ENCODE measurements at regions not wholly inside any gene's neighbourhood (a gene's known extent, or its start where the extent isn't known, plus 50 kb on each side); places are given as distances from the start of the nearest gene placed in this dataset.
"Not testable (repeated sequence)": the region's sequence is repeated elsewhere in the genome, so short reads cannot be mapped to it uniquely, and the experiment has no call there.

DNA sequence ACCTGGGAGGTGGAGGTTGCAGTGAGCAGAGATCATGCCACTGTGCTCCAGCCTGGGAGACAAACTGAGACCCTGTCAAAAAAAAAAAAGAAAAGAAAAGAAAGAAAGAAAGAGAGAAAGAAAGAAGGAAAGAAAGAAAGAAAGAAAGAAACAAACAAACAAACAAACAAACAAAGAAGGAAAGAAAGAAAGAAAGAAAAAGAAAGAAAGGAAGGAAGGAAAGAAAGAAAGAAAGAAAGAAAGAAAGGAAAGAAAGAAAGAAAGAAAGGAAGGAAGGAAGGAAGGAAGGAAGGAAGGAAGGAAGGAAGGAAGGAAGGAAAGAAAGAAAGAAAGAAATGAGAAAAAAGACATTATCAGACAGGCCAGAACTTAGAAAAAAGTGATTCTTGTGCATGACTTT lies 291.0 kb upstream of the FOXK1 start:
- H3K9me3 ChIP-seq (replicated peaks; ENCODE audit: control insufficient read depth, low read depth, low read length); H3K36me3 ChIP-seq (ENCODE audit: control insufficient read depth, insufficient read depth, low read length); H3K27ac ChIP-seq (ENCODE audit: low read length); H3K4me1 ChIP-seq (ENCODE audit: control insufficient read depth, insufficient read depth, low read length); H3K4me3 ChIP-seq (ENCODE audit: low read length); H3K27me3 ChIP-seq (ENCODE audit: control insufficient read depth, insufficient read depth, low read length); DNase-seq: not testable (repeated sequence)

DNA sequence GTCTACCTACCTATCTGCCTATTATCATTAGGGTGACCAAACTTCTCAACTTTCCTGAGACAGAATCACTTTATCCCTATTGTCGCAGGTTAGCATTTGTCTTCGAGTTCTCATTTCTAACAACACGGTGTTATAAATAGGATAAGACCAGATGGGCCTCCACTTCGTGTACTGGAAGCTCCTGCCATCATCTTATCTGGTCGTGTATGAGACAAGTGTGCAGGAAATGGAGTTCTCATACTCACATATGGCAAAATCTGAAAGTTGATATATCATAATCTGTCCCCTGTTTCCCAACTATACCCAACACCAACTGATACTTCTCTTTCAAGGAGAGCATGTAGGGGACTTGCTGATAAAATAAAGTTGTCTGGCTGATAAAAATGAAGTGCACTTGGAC lies 287.4 kb upstream of the FOXK1 start:
- no peak for DNase-seq
- Histone ChIP-seq H3K4me1 (ENCODE audit: control insufficient read depth, insufficient read depth, low read length) (no peaks in the 10 kb centered on the region), H3K9me3 (replicated peaks; ENCODE audit: control insufficient read depth, low read depth, low read length) (no peaks in the 10 kb centered on the region), H3K4me3 (ENCODE audit: low read length) (no peak overlapping the region), H3K27ac (ENCODE audit: low read length) (no peak overlapping the region), H3K27me3 (ENCODE audit: control insufficient read depth, insufficient read depth, low read length) (no peaks in the 10 kb centered on the region), H3K36me3 (ENCODE audit: control insufficient read depth, insufficient read depth, low read length) (no peaks in the 10 kb centered on the region)
- WGBS (ENCODE audit: insufficient coverage), result 67% methylated on average over 2 of the region's 5 CpGs

DNA sequence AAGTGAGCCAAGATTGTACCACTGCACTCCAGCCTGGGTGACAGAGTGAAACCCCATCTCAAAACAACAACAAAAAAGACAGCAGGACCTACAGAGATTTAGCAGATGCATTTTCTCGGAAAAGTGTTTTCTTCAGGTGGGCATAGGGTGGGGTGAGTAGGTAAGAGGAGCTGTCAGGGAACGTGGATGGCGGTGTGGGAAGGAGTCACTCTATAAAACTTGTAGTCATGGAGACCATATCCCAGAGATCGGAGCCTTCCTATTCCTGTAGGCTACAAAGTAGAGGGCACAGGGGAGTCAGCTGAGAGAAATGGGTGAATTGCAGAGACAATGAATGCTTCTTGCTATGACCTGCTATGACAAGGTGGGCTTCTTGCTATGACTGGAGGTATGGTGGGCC lies 283.0 kb upstream of the FOXK1 start:
- Histone ChIP-seq H3K27ac (ENCODE audit: low read length) (no peak overlapping the region), H3K27me3 (ENCODE audit: control insufficient read depth, insufficient read depth, low read length) (no peaks in the 10 kb centered on the region), H3K4me3 (ENCODE audit: low read length) (no peak overlapping the region), H3K36me3 (ENCODE audit: control insufficient read depth, insufficient read depth, low read length) (no peaks in the 10 kb centered on the region), H3K9me3 (replicated peaks; ENCODE audit: control insufficient read depth, low read depth, low read length) (no peaks in the 10 kb centered on the region), H3K4me1 (ENCODE audit: control insufficient read depth, insufficient read depth, low read length) (no peaks in the 10 kb centered on the region)
- no peak for DNase-seq
- 97% methylated on average over 4 of the region's 4 CpGs for WGBS (ENCODE audit: insufficient coverage)

DNA sequence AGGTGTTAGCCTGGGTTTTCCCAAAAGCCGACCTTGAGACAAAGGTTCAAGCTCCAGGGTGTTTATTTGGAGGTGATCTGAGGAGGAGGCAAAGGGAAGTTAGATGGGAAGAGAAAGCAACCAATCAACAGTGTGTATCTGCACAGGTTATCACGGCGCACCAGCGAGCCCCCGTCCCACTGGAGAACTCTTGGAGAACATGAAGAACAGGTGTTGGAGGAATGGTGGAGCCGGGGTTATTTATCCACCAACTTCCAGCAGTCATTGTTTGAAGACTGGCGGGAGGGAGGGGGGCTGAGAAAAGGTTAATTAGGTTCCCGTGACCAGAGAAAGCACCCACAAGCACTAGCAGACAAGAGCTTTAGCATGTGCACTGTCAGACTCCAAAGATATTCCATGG lies 282.5 kb upstream of the FOXK1 start:
- Histone ChIP-seq H3K4me3 (ENCODE audit: low read length) (no peak overlapping the region), H3K27ac (ENCODE audit: low read length) (no peak overlapping the region), H3K27me3 (ENCODE audit: control insufficient read depth, insufficient read depth, low read length) (no peaks in the 10 kb centered on the region), H3K4me1 (ENCODE audit: control insufficient read depth, insufficient read depth, low read length) (no peaks in the 10 kb centered on the region), H3K36me3 (ENCODE audit: control insufficient read depth, insufficient read depth, low read length) (no peaks in the 10 kb centered on the region), H3K9me3 (replicated peaks; ENCODE audit: control insufficient read depth, low read depth, low read length) (no peaks in the 10 kb centered on the region)
- no peak for DNase-seq
- WGBS (ENCODE audit: insufficient coverage), result 87% methylated on average over 2 of the region's 8 CpGs

DNA sequence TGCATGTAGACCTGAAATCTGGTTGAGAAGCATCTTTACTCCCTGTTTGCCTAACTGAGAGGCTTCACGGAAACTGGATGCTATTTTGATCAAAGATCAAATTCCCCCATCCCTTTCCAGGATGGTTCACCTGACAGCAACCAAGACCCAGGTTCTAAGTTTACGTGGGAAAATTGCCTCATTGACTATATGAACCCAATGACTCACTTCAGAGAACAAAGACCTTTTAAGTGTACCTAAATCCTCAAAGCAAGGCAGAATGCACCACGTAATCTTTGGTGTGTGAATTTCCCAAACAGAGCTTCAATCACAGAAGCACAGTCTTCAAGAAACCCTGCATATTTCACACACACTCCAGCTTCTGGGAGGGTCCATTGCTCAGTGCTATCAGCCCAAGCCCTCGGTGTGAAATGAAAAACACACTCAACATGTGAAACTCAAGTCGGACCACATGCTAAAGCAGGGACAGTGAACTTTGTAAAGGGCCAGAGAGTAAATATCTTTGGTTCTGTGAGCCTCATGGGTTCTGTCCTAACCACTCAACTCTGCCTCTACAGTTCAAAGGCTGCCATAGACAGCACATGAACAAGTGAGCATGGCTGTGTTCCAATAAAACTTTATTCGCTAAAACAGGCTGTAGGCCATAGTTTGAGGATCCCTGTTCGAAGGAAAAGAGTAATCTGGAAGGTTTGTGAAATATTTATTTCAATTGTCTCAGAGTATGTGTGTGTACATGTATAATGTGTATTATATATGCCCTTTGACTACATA lies 275.6 kb upstream of the FOXK1 start:
- no peak overlapping the region for H3K4me3 ChIP-seq (ENCODE audit: low read length)
- peaks cover 5% of the 10 kb centered on the region for H3K9me3 ChIP-seq (replicated peaks; ENCODE audit: control insufficient read depth, low read depth, low read length)
- H3K27me3 ChIP-seq (ENCODE audit: control insufficient read depth, insufficient read depth, low read length), result no peaks in the 10 kb centered on the region
- no peak for DNase-seq
- WGBS (ENCODE audit: insufficient coverage), result 84% methylated on average over 3 of the region's 7 CpGs
- no peaks in the 10 kb centered on the region for H3K4me1 ChIP-seq (ENCODE audit: control insufficient read depth, insufficient read depth, low read length)
- H3K36me3 ChIP-seq (ENCODE audit: control insufficient read depth, insufficient read depth, low read length), result no peaks in the 10 kb centered on the region
- no peak overlapping the region for H3K27ac ChIP-seq (ENCODE audit: low read length)

DNA sequence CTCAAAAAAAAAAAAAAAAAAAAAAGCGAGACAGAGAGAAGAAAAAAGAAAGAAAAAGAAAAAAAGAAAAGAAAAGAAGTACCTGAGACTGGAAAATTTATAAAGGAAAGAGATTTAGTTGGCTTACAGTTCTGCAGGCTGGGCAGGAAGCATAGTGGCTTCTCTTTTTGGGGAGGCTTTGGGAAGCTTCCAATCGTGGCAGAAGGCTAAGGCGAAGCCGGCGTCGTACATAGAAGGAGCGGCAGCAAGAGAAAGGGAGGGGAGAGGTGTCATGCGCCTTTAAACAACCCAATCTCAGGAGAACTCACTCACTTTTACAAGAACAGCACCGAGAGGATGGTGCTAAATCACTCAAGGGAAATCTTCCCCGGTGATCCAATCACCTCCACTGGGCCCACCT lies 272.1 kb upstream of the FOXK1 start:
- H3K27ac ChIP-seq (ENCODE audit: low read length), result no peak overlapping the region
- H3K4me3 ChIP-seq (ENCODE audit: low read length), result no peak overlapping the region
- DNase-seq, result no peak
- peaks cover 7% of the 10 kb centered on the region for H3K9me3 ChIP-seq (replicated peaks; ENCODE audit: control insufficient read depth, low read depth, low read length)
- H3K4me1 ChIP-seq (ENCODE audit: control insufficient read depth, insufficient read depth, low read length), result no peaks in the 10 kb centered on the region
- H3K36me3 ChIP-seq (ENCODE audit: control insufficient read depth, insufficient read depth, low read length), result no peaks in the 10 kb centered on the region
- 70% methylated on average over 5 of the region's 10 CpGs for WGBS (ENCODE audit: insufficient coverage)
- no peaks in the 10 kb centered on the region for H3K27me3 ChIP-seq (ENCODE audit: control insufficient read depth, insufficient read depth, low read length)

DNA sequence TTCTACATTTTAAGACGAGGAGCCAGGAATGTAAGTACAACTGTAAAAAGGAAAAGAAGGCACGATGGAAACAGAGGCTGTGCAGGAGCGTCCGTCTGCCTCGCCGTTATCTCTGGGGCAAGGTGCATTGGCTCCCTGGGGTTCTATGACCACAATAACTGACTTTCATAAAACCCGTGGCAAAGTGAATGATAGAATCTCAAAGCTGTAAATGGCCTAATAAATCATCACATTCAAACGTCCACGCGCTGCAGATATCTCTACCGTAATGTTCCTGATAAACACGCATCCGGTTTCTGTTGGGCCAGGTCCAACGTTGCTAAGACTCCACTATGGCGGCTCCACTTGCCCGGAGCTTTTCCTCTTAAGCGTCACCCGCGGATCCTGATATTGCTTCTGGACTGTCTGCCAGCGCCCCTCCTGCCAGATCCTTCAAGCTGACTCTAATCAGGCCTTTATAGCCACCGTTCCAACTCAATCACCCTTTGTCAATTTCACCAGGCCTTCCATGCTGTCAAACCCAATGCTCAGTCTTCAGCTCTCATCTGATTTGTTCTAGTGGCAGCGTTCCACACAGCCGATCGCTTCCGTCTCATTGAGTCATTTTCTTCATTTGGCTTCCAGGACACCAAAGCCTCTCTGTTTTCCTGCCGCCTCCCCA lies 265.6 kb upstream of the FOXK1 start:
- 53% methylated on average over 22 of the region's 26 CpGs for WGBS (ENCODE audit: insufficient coverage)
- no peak overlapping the region for H3K4me3 ChIP-seq (ENCODE audit: low read length)
- DNase-seq, result no peak

DNA sequence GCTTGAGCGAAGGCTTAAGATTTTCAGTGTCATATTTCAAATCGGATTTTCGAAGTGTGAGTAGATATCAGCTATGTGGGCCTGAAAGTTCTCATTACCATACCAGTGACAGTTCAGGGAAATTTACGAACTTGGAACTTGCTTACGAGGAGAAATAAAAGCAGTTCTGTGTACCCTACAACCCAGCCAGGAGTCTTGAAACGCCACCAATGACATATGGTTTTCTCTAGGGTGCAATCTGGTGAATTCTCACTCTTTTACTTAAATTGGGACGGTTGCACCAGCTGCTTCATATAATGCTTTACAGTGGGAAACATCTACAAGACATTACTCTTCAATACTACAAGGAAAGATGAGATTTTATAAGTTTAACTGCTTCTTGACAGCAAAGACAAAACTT lies 253.6 kb upstream of the FOXK1 start:
- no peak overlapping the region for H3K4me3 ChIP-seq (ENCODE audit: low read length)
- WGBS (ENCODE audit: insufficient coverage), result no CpG with 5 or more reads among the region's 7 CpGs
- DNase-seq, result no peak
- peaks cover 10% of the 10 kb centered on the region for H3K9me3 ChIP-seq (replicated peaks; ENCODE audit: control insufficient read depth, low read depth, low read length)
- H3K27me3 ChIP-seq (ENCODE audit: control insufficient read depth, insufficient read depth, low read length), result no peaks in the 10 kb centered on the region
- H3K27ac ChIP-seq (ENCODE audit: low read length), result no peak overlapping the region
- H3K36me3 ChIP-seq (ENCODE audit: control insufficient read depth, insufficient read depth, low read length), result no peaks in the 10 kb centered on the region
- no peaks in the 10 kb centered on the region for H3K4me1 ChIP-seq (ENCODE audit: control insufficient read depth, insufficient read depth, low read length)

More for the DNA sequence above, 265.6 kb upstream of the FOXK1 start:
- Histone ChIP-seq H3K4me1 (ENCODE audit: control insufficient read depth, insufficient read depth, low read length) (no peaks in the 10 kb centered on the region), H3K27me3 (ENCODE audit: control insufficient read depth, insufficient read depth, low read length) (no peaks in the 10 kb centered on the region), H3K27ac (ENCODE audit: low read length) (no peak overlapping the region), H3K36me3 (ENCODE audit: control insufficient read depth, insufficient read depth, low read length) (no peaks in the 10 kb centered on the region), H3K9me3 (replicated peaks; ENCODE audit: control insufficient read depth, low read depth, low read length) (peaks cover 2% of the 10 kb centered on the region)

DNA sequence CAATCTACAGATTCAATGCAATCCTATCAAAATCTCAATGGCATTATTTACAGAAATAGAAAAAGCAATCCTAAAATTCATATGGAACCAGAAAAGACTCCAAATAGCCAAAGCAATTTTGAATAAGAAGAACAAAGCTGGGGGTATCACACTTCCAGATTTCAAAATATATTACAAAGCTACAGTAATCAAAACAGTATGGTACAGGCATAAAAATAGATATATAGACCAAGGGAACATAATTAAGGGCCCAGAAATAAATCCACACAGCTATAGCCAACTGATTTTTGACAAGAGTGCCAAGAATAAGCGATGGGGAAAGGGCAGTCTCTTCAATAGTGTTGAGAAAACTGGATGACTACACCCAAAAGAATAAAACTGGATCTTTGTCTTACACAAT lies 251.9 kb upstream of the FOXK1 start:
- no peak for DNase-seq
- no peak overlapping the region for H3K27ac ChIP-seq (ENCODE audit: low read length)
- H3K4me1 ChIP-seq (ENCODE audit: control insufficient read depth, insufficient read depth, low read length), result no peaks in the 10 kb centered on the region
- no CpG with 5 or more reads among the region's 1 CpG for WGBS (ENCODE audit: insufficient coverage)
- no peaks in the 10 kb centered on the region for H3K27me3 ChIP-seq (ENCODE audit: control insufficient read depth, insufficient read depth, low read length)
- H3K4me3 ChIP-seq (ENCODE audit: low read length), result no peak overlapping the region
- H3K36me3 ChIP-seq (ENCODE audit: control insufficient read depth, insufficient read depth, low read length), result no peaks in the 10 kb centered on the region
- peaks cover 9% of the 10 kb centered on the region for H3K9me3 ChIP-seq (replicated peaks; ENCODE audit: control insufficient read depth, low read depth, low read length)

DNA sequence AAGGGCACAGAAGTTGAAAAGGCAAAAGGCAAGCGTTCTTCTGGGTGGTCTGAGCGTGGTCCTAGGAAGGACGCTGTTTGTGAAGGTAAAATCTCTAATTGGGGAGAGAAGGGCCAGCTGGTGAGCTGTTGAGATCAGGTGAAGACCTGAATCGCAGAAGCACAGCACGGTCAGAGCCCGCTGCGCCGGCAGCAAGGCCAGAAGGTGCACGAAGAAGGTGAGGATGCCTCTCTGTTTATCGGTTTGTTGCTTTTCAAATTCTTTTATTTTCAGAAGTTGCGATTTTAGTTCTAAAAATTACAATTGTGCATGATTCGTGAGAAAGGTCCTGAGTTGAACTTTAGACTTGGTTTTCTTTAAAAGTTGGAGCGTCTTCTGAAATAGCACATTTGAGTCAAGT lies 247.8 kb upstream of the FOXK1 start:
- Histone ChIP-seq H3K36me3 (ENCODE audit: control insufficient read depth, insufficient read depth, low read length) (no peaks in the 10 kb centered on the region), H3K4me3 (ENCODE audit: low read length) (no peak overlapping the region), H3K27me3 (ENCODE audit: control insufficient read depth, insufficient read depth, low read length) (peaks cover 2% of the 10 kb centered on the region), H3K4me1 (ENCODE audit: control insufficient read depth, insufficient read depth, low read length) (peaks cover 4% of the 10 kb centered on the region), H3K27ac (ENCODE audit: low read length) (no peak overlapping the region), H3K9me3 (replicated peaks; ENCODE audit: control insufficient read depth, low read depth, low read length) (peaks cover 9% of the 10 kb centered on the region)
- no peak for DNase-seq
- 47% methylated on average over 9 of the region's 13 CpGs for WGBS (ENCODE audit: insufficient coverage)

Measured in muscle of leg (tissue), 3 donors.